HG03196 (cell line): ENCODE measurements at regions not wholly inside any gene's neighbourhood (a gene's known extent, or its start where the extent isn't known, plus 50 kb on each side); places are given as distances from the start of the nearest gene placed in this dataset.
"Not testable (repeated sequence)": the region's sequence is repeated elsewhere in the genome, so short reads cannot be mapped to it uniquely, and the experiment has no call there.

ENCODE experiments used
- ATAC-seq: cut with Tn5 transposase; IDR thresholded peaks from one replicate; pipeline ENCODE4 v1.9.1; 2021; ENCODE audit not compliant: unreplicated experiment

GRCh38 chr12:42741771-42742510, 152.4 kb upstream of the PRICKLE1 start:
- no peak for ATAC-seq

- no peak for ATAC-seq
Observed at GRCh38 chr12:42741091-42741490, 151.5 kb upstream of the PRICKLE1 start.

GRCh38 chr12:42737398-42737797, 147.9 kb upstream of the PRICKLE1 start:
- ATAC-seq: no peak

- no peak for ATAC-seq
Observed at GRCh38 chr12:42735861-42736361, 146.4 kb upstream of the PRICKLE1 start.

GRCh38 chr12:42733911-42734310, 144.4 kb upstream of the PRICKLE1 start:
- ATAC-seq: no peak

GRCh38 chr12:42732908-42733411, 143.4 kb upstream of the PRICKLE1 start:
- no peak for ATAC-seq

- no peak for ATAC-seq
Observed at GRCh38 chr12:42730291-42730690, 140.7 kb upstream of the PRICKLE1 start.

GRCh38 chr12:42729535-42729900, 140.0 kb upstream of the PRICKLE1 start:
- ATAC-seq: no peak

GRCh38 chr12:42728770-42729534, 139.4 kb upstream of the PRICKLE1 start:
- no peak for ATAC-seq

- ATAC-seq: no peak
Observed at GRCh38 chr12:42728287-42728686, 138.7 kb upstream of the PRICKLE1 start.

GRCh38 chr12:42725809-42726208, 136.3 kb upstream of the PRICKLE1 start:
- ATAC-seq: no peak

GRCh38 chr12:42716491-42716891, 126.9 kb upstream of the PRICKLE1 start:
- ATAC-seq: no peak

- not testable (repeated sequence) for ATAC-seq
Observed at GRCh38 chr12:42713566-42713965, 124.0 kb upstream of the PRICKLE1 start.

- ATAC-seq: not testable (repeated sequence)
Observed at GRCh38 chr12:42708374-42708773, 118.8 kb upstream of the PRICKLE1 start.

GRCh38 chr12:42707312-42708226, 118.0 kb upstream of the PRICKLE1 start:
- ATAC-seq: no peak

GRCh38 chr12:42706321-42706720, 116.8 kb upstream of the PRICKLE1 start:
- ATAC-seq: no peak

- no peak for ATAC-seq
Observed at GRCh38 chr12:42705863-42706262, 116.3 kb upstream of the PRICKLE1 start.

GRCh38 chr12:42704810-42705401, 115.4 kb upstream of the PRICKLE1 start:
- no peak for ATAC-seq

- no peak for ATAC-seq
Observed at GRCh38 chr12:42704340-42704739, 114.8 kb upstream of the PRICKLE1 start.

- ATAC-seq: no peak
Observed at GRCh38 chr12:42701084-42701483, 111.5 kb upstream of the PRICKLE1 start.

- no peak for ATAC-seq
Observed at GRCh38 chr12:42698213-42698612, 108.7 kb upstream of the PRICKLE1 start.
